ENCODE measurements at regions not wholly inside any gene's neighbourhood (a gene's known extent, or its start where the extent isn't known, plus 50 kb on each side); places are given as distances from the start of the nearest gene placed in this dataset.

- no peaks in the 10 kb centered on the region for H3K27me3 ChIP-seq (replicated peaks; ENCODE audit: insufficient read depth)
- ATAC-seq (ENCODE audit: insufficient number of reproducible peaks, low FRiP score, low read depth) (no peak), DNase-seq (ENCODE audit: low spot score) (no peak)
- H3K9me3 ChIP-seq, result no peaks in the 10 kb centered on the region
- no peak overlapping the region for H3K27ac ChIP-seq
- no peak overlapping the region for H3K4me3 ChIP-seq
- no peaks in the 10 kb centered on the region for H3K36me3 ChIP-seq
- no peaks in the 10 kb centered on the region for H3K4me1 ChIP-seq (ENCODE audit: control insufficient read depth in 1 of 2, low read depth in 2 of 2)
- no peak for TF ChIP-seq CTCF (IDR thresholded peaks at IDR 0.05)
These were observed 320.7 kb upstream of the CLNK start for GRCh38 chr4:11005300-11005699.

- no peak for DNase-seq (ENCODE audit: low spot score)
- Histone ChIP-seq H3K4me3 (no peak overlapping the region), H3K27me3 (replicated peaks; ENCODE audit: insufficient read depth) (no peaks in the 10 kb centered on the region), H3K4me1 (ENCODE audit: control insufficient read depth in 1 of 2, low read depth in 2 of 2) (no peaks in the 10 kb centered on the region), H3K9me3 (no peaks in the 10 kb centered on the region), H3K27ac (no peak overlapping the region), H3K36me3 (no peaks in the 10 kb centered on the region)
- no peak for ATAC-seq (ENCODE audit: insufficient number of reproducible peaks, low FRiP score, low read depth)
- TF ChIP-seq CTCF (IDR thresholded peaks at IDR 0.05), result no peak
These were observed 320.2 kb upstream of the CLNK start for GRCh38 chr4:11004818-11005217.

- Histone ChIP-seq H3K4me3 (no peak overlapping the region), H3K27me3 (replicated peaks; ENCODE audit: insufficient read depth) (no peaks in the 10 kb centered on the region), H3K9me3 (no peaks in the 10 kb centered on the region), H3K4me1 (ENCODE audit: control insufficient read depth in 1 of 2, low read depth in 2 of 2) (no peaks in the 10 kb centered on the region), H3K36me3 (no peaks in the 10 kb centered on the region), H3K27ac (no peak overlapping the region)
- TF ChIP-seq CTCF (IDR thresholded peaks at IDR 0.05), result no peak
- ATAC-seq (ENCODE audit: insufficient number of reproducible peaks, low FRiP score, low read depth) (no peak), DNase-seq (ENCODE audit: low spot score) (no peak)
These were observed 318.4 kb upstream of the CLNK start for GRCh38 chr4:11002961-11003360.

GRCh38 chr4:10998846-10999245 lies 314.3 kb upstream of the CLNK start:
- TF ChIP-seq CTCF (IDR thresholded peaks at IDR 0.05), result no peak
- Histone ChIP-seq H3K36me3 (no peaks in the 10 kb centered on the region), H3K4me3 (no peak overlapping the region), H3K27ac (no peak overlapping the region), H3K4me1 (ENCODE audit: control insufficient read depth in 1 of 2, low read depth in 2 of 2) (no peaks in the 10 kb centered on the region), H3K27me3 (replicated peaks; ENCODE audit: insufficient read depth) (no peaks in the 10 kb centered on the region), H3K9me3 (no peaks in the 10 kb centered on the region)
- ATAC-seq (ENCODE audit: insufficient number of reproducible peaks, low FRiP score, low read depth), result no peak
- no peak for DNase-seq (ENCODE audit: low spot score)

- H3K27me3 ChIP-seq (replicated peaks; ENCODE audit: insufficient read depth), result no peaks in the 10 kb centered on the region
- H3K4me3 ChIP-seq, result no peak overlapping the region
- H3K27ac ChIP-seq, result no peak overlapping the region
- DNase-seq (ENCODE audit: low spot score), result no peak
- no peaks in the 10 kb centered on the region for H3K9me3 ChIP-seq
- no peaks in the 10 kb centered on the region for H3K4me1 ChIP-seq (ENCODE audit: control insufficient read depth in 1 of 2, low read depth in 2 of 2)
- no peak for TF ChIP-seq CTCF (IDR thresholded peaks at IDR 0.05)
- H3K36me3 ChIP-seq, result no peaks in the 10 kb centered on the region
- no peak for ATAC-seq (ENCODE audit: insufficient number of reproducible peaks, low FRiP score, low read depth)
These were observed 300.2 kb upstream of the CLNK start for GRCh38 chr4:10984815-10985214.
